Progenitor cell of endocrine pancreas (in vitro differentiated cells): ENCODE measurements at regions not wholly inside any gene's neighbourhood (a gene's known extent, or its start where the extent isn't known, plus 50 kb on each side); places are given as distances from the start of the nearest gene placed in this dataset.

Experiments
- DNase-seq: peaks from one replicate; pipeline ENCODE4 v3.0.0; 2021; ENCODE audit warnings: low spot score; ENCODE audit not compliant: unreplicated experiment
- H3K27ac Mint-ChIP-seq: 2 replicates; pipeline ENCODE4 v1.8.0; 2021; ENCODE audit warnings: mild to moderate bottlenecking, moderate library complexity, mixed read lengths
- H3K27me3 Mint-ChIP-seq: 2 replicates; pipeline ENCODE4 v1.8.0; 2021; ENCODE audit warnings: mixed read lengths
- H3K36me3 Mint-ChIP-seq: 2 replicates; pipeline ENCODE4 v1.8.0; 2022; ENCODE audit warnings: mixed read lengths; ENCODE audit not compliant: insufficient read depth
- H3K4me1 Mint-ChIP-seq: 2 replicates; pipeline ENCODE4 v1.8.0; 2021; ENCODE audit warnings: low read depth, mixed read lengths
- H3K4me3 Mint-ChIP-seq: 2 replicates; pipeline ENCODE4 v1.8.0; 2021; ENCODE audit warnings: low read depth, mild to moderate bottlenecking, moderate library complexity, mixed read lengths
- H3K9me3 Mint-ChIP-seq: 2 replicates; pipeline ENCODE4 v1.8.0; 2021; ENCODE audit warnings: low read depth, mixed read lengths
- TF ChIP-seq, protein P1 (sequence below): fragments of 200-600 bp; sonication (generic); IDR thresholded peaks from one replicate; pipeline ENCODE4 v1.5.0; 2021; ENCODE audit warnings: antibody characterized with exemption, mild to moderate bottlenecking; ENCODE audit not compliant: unreplicated experiment

DNA sequence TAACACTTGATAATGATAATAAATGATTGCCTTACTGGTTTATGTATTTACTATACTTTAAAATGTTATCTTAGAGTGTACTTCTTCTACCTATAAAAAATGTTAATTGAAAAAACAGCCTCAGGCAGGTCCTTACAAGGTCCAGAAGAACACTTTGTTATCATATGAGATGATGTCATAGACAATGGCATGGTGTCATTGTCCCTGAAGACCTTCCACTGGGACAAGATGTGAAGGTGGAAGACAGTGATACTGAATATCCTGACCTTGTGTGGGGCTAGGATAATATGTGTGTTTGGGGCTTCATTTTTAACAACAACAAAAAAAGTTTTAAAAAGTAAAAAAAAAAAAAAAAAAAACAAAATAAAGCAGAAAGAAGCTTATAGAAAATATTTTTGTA is 342.2 kb upstream of the KYNU start:
- TF ChIP-seq, protein P1, sequence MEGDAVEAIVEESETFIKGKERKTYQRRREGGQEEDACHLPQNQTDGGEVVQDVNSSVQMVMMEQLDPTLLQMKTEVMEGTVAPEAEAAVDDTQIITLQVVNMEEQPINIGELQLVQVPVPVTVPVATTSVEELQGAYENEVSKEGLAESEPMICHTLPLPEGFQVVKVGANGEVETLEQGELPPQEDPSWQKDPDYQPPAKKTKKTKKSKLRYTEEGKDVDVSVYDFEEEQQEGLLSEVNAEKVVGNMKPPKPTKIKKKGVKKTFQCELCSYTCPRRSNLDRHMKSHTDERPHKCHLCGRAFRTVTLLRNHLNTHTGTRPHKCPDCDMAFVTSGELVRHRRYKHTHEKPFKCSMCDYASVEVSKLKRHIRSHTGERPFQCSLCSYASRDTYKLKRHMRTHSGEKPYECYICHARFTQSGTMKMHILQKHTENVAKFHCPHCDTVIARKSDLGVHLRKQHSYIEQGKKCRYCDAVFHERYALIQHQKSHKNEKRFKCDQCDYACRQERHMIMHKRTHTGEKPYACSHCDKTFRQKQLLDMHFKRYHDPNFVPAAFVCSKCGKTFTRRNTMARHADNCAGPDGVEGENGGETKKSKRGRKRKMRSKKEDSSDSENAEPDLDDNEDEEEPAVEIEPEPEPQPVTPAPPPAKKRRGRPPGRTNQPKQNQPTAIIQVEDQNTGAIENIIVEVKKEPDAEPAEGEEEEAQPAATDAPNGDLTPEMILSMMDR: no peak
- Mint-ChIP-seq H3K27me3 (no peaks in the 10 kb centered on the region), H3K4me1 (peaks cover 4% of the 10 kb centered on the region), H3K4me3 (no peak overlapping the region), H3K27ac (no peak overlapping the region), H3K36me3 (no peaks in the 10 kb centered on the region), H3K9me3 (no peaks in the 10 kb centered on the region)
- DNase-seq: no peak

DNA sequence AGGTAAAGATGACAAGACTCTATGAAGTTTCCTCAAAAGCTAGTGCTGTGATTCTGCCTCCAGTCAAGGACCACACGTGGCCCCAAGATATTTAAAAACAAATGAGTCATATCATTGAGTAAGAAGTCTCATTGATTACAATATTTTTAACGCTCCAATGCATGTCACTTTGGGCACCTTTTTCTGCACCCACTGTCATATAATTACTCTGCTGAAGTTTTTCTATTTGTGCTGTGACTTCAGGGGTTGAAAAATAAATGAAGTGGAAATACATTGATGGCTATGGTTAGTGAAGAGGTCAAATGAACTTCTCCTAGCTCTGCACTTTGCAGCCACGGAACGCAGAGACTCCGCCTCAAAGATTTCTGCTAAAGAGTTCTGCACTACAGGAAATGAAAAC is 344.3 kb upstream of the KYNU start:
- Mint-ChIP-seq H3K4me3 (no peak overlapping the region), H3K36me3 (no peaks in the 10 kb centered on the region), H3K9me3 (no peaks in the 10 kb centered on the region), H3K4me1 (peaks cover 4% of the 10 kb centered on the region), H3K27ac (no peak overlapping the region), H3K27me3 (no peaks in the 10 kb centered on the region)
- TF ChIP-seq, protein P1: no peak
- DNase-seq: no peak

DNA sequence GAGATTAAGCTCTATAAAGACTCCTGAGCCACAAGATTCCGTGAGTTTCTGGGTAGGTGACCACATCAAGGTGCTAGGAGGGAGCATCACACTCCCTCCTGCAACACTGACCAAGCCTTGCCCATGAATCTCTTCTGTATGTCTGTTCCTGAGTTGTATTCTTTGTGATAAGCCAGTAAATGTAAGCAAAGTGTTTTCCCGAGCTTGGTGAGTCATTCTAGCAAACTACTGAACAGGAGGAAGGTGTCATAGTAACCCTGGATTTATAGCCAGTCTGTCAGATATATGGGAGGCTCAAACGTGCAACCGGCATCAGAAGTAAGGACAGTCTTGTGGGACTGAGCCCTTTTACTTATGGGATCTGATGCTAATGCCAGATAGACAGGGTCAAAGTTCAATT is 346.1 kb upstream of the KYNU start:
- Mint-ChIP-seq H3K36me3 (no peaks in the 10 kb centered on the region), H3K9me3 (no peaks in the 10 kb centered on the region), H3K4me1 (peaks cover 4% of the 10 kb centered on the region), H3K27ac (no peak overlapping the region), H3K4me3 (no peak overlapping the region), H3K27me3 (no peaks in the 10 kb centered on the region)
- TF ChIP-seq, protein P1: no peak
- DNase-seq: no peak

DNA sequence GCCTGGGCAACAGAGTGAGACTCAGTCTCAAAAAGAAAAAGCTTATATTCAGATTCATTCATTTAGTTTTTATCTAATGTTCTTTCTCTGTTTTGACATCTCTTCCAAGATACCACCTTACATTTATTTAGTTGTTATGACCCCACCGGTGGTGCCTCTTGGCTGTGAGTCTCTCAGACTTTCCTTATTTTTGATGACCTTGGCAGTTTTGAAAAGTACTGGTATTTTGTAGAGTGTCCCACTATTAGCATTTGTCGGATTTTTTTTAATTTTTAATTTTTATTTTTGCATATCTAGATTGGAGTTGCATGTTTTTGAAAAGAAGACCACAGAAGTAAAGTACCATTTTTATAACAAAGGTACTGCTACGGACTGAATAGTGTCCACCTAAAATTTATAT is 351.7 kb upstream of the KYNU start:
- no peaks in the 10 kb centered on the region for H3K36me3 Mint-ChIP-seq
- no peak overlapping the region for H3K27ac Mint-ChIP-seq
- no peak overlapping the region for H3K4me3 Mint-ChIP-seq
- no peaks in the 10 kb centered on the region for H3K27me3 Mint-ChIP-seq
- H3K4me1 Mint-ChIP-seq: no peaks in the 10 kb centered on the region
- no peak for DNase-seq
- TF ChIP-seq, protein P1: no peak
- no peaks in the 10 kb centered on the region for H3K9me3 Mint-ChIP-seq

DNA sequence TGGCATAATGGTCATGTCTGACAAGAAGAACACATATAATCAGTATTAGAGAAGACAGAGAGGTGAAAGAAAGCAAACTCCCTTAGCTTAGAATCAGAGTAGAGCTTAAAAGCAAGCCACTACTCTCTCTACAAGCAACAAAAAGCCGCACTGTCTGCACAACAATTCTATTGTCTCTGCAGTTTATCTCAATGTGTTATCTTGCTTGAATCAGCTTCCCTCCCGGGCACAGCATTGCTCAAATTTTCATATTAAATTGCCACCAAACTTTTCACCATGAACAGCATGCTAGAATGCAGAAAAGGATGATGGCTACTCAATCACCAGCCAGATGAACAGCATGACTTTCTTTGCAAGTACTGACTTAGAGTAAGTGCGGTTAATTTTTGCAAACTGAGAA is 356.0 kb upstream of the KYNU start:
- H3K27me3 Mint-ChIP-seq: no peaks in the 10 kb centered on the region
- no peak overlapping the region for H3K27ac Mint-ChIP-seq
- H3K4me3 Mint-ChIP-seq: no peak overlapping the region
- H3K4me1 Mint-ChIP-seq: no peaks in the 10 kb centered on the region
- TF ChIP-seq, protein P1: no peak
- no peaks in the 10 kb centered on the region for H3K9me3 Mint-ChIP-seq
- no peaks in the 10 kb centered on the region for H3K36me3 Mint-ChIP-seq
- DNase-seq: no peak

DNA sequence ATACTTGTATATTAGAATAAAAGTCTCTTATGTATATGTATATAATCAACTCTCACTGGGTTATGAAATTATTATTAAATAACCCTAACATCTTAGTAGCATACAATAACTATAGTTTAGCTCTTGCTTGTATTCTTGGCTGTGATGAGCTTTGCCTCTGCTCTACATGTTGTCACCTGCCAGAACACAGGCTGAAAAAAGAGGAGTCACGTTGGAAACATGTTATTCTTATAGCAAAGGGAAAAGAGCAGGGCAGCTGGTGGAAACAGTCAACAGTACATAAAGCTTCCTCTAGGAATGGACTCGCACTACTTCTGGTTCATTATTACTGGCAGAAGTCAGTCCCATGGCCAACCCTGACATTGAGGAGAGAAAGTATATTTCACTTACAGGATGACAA is 362.0 kb upstream of the KYNU start:
- DNase-seq: no peak
- H3K9me3 Mint-ChIP-seq: no peaks in the 10 kb centered on the region
- no peaks in the 10 kb centered on the region for H3K36me3 Mint-ChIP-seq
- no peaks in the 10 kb centered on the region for H3K27me3 Mint-ChIP-seq
- no peak overlapping the region for H3K27ac Mint-ChIP-seq
- TF ChIP-seq, protein P1: no peak
- H3K4me1 Mint-ChIP-seq: no peaks in the 10 kb centered on the region
- H3K4me3 Mint-ChIP-seq: no peak overlapping the region
